Middle frontal gyrus (tissue), 1 donor: ENCODE measurements at regions not wholly inside any gene's neighbourhood (a gene's known extent, or its start where the extent isn't known, plus 50 kb on each side); places are given as distances from the start of the nearest gene placed in this dataset.

Experiments used
- DNase-seq: peaks from one replicate; pipeline ENCODE4 v3.0.0-alpha.2; 2015; ENCODE audit warnings: low spot score; ENCODE audit errors: extremely low spot score

DNA sequence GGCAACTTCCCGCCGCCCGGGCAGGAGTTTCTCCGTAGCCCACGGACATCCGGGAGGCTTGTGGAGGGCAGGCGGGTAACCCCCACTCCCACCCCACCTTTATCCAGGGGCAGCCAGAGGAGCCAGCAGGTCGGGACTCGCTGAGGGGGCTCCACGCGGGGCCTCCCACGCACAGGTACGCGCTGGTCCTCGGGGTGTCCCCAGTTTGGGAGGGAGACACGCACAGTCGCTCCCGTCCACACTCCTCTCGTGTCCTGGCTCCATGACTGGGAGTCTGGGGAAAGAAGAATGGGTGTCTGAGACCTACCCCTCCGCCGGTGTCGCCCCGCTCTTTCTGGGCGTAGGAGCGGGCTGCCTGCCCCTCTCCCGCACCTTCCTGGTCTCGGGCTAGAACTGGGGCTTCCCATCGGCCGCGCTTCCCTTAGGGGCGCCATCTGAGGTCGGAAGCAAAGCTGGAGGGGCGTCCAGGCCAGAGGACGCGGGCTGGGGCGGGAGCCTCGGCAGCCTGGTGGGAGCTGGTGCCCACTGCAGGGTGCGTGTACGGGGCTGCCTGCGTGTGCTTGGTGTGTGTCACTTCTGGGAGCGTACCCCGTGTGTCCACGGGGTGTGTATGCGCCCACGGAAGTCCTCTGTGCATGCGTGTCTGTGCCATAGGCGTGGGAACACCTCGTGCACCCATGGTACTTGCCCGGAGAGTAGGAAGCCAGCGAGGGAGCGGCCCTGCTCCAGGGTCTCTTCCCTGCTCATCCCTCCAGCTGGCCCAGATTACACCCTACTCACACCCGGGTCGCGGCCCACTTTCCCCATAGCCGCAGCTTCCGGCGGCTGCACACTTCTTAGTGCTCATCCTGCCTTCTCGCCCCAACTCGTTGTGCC, 73.0 kb upstream of the LEP start:
- no peak for DNase-seq

DNA sequence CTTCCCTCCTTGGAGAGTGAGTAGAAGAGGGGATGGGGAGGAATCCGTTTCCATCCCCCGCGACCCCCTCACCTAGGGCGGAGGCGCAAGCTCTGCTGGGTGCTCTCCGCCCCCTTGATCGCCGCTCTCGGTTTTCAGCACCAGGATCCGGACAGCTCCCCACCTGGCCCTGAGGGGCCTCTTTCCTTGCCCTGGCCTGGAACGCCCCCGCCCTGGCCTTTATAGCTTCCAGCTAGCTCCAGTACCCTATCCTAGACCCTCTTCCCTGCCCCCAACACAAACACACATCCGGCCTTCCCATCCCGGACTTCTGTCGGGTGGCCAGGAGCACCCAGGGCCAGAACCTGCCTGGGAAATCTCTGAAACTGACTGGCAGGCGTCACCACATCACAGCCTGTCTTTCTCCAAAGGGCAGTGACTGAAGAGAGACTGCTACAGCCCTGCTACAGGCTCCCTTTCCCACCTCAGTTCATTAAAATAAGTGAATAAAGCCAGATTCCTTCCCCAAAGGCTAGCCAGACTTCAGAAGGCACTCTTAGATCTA, 72.3 kb upstream of the LEP start:
- no peak for DNase-seq

DNA sequence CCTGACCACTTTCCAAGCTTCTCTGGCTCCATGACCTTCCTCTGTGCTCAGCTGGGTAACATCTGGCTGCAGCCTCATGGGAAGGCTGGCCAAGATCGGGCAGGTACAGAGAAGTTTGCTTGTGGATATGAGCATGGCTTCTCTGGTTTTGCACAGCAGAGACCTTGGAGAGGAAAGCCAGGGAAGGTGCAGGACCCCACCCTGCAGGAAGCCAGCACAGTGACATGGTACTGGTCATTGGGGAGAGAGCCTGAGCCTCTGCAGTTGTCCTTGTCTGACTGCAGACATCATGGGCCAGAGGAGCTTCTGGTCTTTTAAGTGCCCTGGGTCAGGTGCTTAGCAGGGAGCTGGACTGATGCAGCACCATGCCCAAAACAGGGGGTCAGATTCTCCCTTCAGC, 70.6 kb upstream of the LEP start:
- no peak for DNase-seq

DNA sequence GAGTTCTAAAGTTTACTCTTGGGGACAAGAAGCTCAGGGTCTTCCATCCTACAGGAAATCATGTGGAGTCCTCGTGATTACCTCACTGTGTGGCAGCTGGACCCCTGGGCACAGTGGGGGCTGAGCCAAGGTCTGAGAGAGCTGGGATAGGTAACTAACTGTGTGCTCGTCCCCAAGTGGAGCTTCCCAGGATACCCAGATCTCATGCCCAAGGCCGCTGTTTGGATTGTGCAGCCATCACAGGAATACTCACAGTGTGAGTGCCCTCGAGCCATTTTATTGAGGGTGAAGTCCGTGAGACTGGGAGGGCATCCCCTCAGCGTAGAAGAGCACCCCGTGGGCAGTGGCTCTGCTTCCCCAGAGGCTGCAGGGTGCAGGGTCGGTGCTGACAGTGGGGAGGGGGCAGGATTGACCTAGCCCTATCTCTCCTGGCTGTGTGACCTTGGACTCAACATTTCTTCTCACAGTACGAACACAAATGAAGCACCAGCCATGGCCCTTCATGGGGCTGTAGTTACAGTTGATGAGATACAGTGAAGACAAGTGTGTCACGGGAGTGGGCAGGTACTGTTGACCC, 69.6 kb upstream of the LEP start:
- no peak for DNase-seq

DNA sequence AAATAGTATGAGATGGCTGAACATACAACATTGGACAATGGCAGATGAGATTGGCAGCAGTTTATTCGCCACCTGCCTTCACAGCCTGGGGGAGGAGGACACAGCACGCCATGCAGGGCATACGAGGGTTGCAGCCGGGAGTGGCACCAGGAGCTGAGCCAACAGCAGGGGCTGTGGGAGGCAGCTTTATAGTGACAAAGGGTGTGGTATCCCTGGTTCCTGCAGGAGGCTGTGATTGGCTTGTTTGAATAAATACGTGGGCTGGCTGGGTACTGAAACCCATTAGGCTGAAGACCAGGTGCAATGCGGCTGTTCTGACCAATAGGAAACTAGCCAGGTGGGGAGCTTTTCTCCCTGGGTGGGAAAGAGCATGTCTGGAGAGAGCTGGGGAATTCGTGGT, 68.9 kb upstream of the LEP start:
- DNase-seq = no peak

DNA sequence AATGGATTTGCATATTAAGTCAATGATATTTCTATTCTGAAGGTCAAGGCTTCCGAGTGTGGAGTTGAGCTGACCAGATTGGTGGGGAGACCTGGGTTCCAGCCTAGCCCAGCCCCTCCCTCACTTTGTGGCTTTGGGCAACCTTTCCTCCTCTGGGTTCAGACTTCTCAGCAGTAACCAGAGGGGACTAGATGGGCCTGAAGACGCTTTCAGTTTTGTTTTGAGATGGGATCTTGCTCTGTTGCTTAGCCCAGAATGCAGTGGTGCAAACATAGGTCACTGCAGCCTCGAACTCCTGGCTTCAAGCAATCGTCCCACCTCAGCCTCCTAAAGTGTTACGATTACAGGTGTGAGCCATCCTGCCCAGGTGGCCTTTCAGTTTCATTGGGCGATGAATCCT, 68.1 kb upstream of the LEP start:
- no peak for DNase-seq

DNA sequence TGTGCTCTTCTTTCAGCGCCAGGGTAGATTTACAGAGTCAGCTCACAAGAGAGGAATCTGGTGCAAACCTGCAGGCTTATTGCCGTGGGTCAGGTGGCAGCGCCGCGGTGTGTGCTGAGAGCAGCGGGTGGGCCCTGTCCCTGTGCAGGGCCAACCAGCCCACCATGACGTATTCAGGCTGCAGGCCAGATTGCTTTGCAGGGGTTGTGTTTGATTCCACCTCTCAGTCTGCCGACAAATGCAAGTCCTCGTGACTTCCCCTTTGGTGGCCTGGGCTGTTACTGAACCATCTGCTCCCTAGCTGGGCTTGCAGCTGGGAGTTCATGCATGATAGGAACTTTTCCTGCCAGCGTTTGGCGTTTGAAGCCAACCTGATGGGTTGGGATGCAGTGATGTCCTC, 66.7 kb upstream of the LEP start:
- no peak for DNase-seq

DNA sequence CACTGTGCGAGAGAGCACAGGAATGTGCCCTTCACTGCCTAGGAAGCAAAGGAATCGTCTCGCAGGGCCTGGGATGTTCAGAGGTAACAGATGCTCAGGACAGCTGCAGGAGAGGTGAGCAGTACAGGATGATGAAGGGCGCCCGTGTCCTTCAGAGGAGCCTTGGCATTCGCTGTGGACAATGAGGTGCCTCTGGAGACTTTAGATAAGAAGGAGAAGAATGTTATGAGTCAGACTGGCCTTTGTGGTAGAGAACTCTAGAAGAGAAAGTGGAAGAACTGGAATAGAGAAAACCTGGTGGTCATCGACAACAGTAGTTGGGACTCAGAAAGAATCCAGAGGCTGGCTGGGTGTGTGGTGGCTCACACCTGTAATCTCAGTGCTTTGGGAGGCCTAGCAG, 64.4 kb upstream of the LEP start:
- no peak for DNase-seq

DNA sequence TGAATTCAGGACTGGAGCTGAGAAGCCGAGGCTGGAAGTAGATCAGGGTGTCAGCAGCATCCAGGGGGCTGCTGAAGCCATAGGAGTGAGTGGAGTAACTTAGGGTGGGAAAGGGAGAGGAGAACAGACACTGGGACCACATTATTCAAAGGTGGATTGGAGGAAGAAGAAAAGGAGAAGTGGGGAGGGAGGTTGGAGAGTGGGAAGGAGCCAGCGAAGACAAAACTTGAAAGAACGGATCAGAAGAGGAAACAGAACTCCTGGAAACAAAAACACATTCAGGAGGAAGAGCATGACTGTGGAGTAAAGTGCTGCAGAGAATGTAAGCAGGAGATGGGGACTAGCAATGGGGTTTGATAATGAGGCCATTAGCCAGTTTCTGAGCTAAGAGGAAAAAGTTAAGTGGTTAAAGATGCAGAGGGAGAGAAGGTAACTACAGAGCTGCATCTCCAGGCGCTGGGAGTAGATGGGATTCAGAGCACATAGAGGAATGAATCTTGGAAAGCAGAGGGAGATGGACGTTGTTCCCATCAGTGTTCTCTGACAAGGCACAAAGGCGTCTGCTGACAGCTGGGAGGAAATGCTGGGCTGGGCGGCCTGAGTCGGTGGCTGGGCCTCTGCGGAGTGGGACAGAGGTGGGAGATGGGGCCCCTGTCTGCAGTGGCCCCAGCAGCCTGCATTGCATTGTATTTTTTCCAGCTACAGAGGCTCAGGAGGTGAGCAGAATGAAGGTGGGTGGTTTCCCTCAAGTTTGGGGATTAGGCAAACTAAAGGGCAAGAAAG, 63.1 kb upstream of the LEP start:
- DNase-seq = no peak

DNA sequence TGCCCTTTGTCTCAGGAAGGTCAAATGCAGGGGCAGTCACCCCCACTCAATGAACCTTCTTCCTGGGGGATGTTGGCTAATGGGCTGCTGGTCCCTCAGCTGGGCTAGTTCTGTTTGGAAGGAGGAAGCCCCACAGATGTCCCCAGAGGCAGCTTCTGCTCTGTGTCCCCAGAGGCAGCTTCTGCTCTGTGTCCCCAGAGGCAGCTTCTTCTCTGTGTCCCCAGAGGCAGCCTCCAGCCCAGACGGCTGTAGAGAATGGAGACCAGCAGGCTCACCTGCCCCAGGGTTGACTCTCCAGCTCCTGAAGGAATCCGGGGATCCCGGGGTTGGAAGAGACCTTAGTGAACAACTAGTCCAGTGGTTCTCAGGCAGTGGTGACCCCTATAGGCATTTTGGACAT, 62.5 kb upstream of the LEP start:
- DNase-seq = no peak

DNA sequence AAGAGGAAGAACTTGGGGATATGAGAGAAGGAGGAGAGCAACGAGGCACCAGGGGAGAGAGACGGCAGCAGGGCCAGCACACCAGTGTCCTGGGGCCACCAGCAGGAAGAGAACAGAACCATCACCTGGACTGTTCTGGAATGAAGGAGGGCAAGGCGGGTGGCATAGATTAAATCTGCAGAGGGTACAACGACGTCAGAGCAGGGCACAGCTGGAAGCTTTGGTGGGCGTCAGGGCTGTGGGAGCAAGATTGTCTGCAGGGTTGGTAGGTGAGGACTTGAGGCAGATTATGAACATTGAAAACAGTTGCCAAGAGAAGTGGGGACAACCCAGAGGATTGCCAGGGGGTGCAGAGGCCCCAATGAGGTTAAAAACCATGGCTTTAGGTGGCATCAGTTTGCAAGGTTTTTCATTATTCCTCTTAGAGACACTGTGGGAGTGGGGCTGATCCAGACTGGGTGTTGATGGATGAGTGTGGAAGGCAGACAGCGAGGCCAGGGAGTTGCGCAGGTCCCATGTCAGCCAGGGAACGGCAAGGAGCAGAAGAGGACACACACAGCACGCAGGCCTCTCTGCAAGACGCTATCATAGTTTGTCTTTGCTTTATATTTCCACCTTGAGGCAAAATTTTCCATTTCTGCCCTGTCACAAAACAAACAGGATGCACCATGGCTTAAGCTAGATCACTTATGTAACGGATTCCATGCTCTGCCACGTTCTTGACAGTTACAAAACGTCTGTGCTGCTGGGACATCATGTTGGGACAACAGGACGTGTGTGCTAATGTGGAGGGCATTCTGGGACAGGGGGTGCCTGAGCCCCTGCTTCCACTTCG, 52.5 kb upstream of the LEP start:
- no peak for DNase-seq

DNA sequence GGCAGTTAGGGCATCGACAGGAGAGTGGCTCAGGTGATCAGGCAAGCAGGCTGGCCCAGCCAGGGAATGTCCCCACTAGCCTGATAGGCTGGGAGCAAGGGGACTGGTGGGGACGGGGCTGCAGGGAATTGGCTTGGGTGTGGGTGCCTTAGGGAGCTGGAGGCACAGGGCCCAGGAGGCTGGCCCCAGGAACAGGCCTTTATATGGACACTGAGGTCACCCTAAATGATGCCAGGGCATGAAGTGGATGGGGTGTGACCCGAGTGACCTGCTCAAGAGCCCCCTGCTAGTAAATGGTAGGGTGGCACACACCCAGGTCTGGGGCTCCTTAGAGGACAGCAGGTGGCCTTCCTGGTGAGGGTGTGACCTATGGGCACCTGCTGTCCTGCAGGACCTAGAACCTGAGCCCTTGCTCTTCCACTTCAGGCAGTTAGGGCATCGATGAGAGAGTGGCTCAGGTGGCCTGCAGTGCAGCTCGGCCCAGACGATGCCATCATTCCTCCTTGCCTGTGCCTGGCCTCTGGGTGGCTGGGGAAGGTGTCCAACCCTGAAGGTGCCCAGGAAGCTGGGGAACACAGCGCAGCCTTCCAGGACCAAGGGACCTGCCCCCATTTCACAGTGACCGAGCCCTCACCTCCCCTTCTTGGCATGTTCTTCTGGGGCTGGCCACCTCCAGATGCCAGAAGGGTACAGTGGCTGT, 51.7 kb upstream of the LEP start:
- DNase-seq = no peak

DNA sequence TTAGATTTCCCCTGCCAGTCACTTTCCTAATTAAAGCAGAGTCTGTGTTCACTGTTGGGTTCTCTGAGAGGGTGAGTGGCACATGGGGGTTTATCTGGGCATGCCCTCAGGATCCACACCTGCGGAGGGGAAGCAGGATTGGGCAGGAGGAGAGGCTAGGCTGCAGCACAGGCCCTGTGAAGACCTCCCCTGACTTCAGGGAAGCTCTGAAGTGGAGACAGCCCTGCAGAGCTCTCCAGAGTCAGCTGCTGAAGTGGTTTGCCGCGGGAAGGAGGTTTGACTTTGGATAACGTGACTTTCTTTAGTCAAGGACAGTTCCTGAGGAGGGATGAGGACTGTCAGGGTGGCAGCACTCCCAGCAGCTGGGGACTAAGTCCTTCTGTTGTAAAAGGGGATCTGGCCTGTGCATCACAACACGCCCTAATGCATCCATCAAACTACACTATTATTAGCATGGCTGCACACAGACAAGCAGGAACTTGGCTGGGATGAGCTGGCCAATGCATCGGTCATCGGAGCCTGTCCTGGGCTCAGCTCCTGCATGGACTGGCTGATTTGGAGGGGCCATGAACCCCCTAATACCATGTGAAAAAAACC, 50.9 kb upstream of the LEP start:
- no peak for DNase-seq

DNA sequence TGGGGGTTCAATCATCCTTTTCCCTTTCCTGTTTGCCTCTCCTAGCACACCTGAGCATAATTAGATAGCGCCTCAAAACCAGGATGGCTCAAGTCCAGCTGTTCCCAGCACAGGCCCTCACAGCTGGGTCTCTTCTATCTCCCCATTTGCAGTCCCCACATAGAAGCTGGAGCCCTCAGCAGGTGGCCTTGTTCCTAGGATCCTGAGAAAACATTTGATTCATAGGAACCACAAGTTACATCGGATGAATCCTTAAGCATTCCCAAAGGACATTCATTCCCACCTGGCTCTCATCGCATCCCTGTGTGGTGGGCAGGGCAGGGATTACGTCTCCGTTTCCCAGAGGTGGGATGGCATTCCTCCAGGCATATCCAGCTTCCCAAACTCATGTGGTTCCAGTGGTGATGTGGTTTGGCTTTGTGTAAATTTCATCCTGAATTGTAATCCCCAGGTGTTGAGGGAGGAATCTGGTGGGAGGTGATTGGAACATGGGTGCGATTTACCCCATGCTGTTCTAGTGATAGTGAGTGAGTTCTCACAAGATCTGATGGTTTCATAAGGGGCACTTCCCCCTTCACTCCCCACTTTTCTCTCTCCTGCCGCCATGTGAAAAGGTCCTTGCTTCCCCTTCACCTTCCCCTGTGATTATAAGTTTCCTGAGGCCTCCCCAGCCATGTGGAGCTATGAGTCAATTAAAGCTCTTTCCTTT, 49.8 kb upstream of the LEP start:
- no peak for DNase-seq
